Fibroblast of villous mesenchyme (primary cell): ENCODE measurements at regions not wholly inside any gene's neighbourhood (a gene's known extent, or its start where the extent isn't known, plus 50 kb on each side); places are given as distances from the start of the nearest gene placed in this dataset. TPM values are rescaled to one million over a fixed set of nuclear protein-coding genes. Genes with fewer than 3 reads are reported as not detected.

Source experiments
- DNase-seq: peaks from one replicate; pipeline ENCODE4 v3.0.0-alpha.2; 2010; ENCODE audit warnings: low read depth
- H3K4me3 ChIP-seq: 2 replicates; pipeline ENCODE4 v1.5.1; 2011; ENCODE audit warnings: low read depth, mild to moderate bottlenecking, low read length
- small RNA-seq: library from RNA; depleted of rRNA; stranded (forward); fragments of <200 nt; gene quantifications from one replicate; pipeline ENCODE3, GENCODE V24; 2012
- TF ChIP-seq, protein P1 (sequence below): IDR thresholded peaks from 2 replicates; pipeline ENCODE4 v1.5.1; 2012; ENCODE audit warnings: low read depth, mild to moderate bottlenecking, low read length; ENCODE audit not compliant: insufficient read depth

DNA sequence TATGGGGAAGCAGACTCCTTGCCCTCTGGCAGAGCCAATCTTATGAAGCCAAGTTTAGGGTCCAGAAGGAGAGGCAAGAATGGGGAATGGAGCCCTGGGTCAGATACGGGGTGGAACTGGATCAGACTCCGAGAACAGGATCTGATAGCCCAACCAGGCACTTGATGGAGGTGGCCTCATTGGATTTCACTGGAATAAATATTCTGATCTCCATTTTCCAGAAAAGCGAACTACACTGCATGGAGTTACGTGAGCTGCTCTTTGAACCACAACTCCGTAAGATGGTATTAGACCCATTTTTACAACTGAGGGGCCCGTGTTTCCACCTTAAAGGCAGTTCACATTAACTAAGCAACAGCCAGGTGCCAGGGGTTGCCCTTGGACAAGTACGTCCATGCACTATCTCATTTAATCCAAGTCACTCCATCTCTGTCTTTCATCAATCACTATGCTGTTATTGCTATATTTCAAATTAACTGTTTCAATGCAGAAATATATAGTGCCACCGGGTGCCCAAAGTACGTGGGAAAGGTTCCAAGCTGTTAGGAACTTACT, 155.2 kb downstream of the BCL11B start:
- TF ChIP-seq, protein P1, sequence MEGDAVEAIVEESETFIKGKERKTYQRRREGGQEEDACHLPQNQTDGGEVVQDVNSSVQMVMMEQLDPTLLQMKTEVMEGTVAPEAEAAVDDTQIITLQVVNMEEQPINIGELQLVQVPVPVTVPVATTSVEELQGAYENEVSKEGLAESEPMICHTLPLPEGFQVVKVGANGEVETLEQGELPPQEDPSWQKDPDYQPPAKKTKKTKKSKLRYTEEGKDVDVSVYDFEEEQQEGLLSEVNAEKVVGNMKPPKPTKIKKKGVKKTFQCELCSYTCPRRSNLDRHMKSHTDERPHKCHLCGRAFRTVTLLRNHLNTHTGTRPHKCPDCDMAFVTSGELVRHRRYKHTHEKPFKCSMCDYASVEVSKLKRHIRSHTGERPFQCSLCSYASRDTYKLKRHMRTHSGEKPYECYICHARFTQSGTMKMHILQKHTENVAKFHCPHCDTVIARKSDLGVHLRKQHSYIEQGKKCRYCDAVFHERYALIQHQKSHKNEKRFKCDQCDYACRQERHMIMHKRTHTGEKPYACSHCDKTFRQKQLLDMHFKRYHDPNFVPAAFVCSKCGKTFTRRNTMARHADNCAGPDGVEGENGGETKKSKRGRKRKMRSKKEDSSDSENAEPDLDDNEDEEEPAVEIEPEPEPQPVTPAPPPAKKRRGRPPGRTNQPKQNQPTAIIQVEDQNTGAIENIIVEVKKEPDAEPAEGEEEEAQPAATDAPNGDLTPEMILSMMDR, result no peak
- no peak for DNase-seq
- H3K4me3 ChIP-seq, result no peak overlapping the region

DNA sequence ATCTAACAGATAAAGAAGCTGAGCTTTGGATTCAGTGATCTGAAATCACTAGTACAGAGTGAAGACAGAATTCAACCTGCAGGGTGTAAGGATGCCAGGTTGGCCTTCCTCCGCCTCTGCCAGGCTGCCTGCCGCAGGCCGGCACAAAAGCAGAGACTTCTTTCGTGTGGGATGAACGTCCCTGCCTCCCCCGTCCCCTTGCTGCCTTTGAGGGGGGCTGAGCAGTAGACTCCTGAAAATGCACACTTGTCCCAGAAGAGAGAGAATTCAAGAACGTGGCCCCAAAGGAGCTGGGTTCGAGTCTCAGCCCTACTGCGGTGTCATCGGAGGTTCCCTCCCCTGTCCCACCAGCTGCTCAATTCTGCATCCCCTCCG, 154.3 kb downstream of the BCL11B start:
- TF ChIP-seq, protein P1, result no peak
- DNase-seq, result no peak
- H3K4me3 ChIP-seq, result no peak overlapping the region

DNA sequence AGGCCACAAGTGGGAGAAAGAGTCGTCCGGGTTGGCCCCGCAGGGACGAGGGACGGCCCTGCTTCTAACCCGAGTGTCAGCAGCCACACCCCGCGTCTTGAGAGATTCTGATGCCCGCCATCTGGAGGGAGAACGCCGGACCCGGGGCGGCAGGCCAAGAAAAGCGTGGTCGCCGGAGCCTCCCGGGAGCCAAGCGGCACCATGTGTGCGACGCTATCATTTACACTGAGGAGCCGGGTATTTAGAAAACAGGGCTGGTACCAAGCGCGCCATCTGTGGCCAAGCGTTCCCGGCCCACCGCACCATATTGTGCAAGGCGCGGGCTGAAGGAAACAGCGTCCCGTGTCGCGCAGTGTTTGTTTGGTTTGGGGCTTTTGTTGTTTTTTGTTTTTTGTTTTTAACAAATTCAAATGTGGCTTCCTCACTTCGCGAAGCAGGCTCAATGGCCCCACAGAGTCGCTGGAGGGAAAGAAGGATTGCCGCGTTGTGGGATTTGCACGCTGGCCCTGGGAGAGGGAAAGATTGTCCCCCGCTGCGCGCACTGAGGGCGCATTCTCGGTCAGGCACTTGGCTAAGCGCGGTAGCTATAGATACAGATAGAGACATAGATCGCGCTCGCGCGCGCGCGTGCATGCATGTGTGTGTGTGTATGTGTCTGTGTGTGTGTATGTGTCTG, 153.8 kb downstream of the BCL11B start:
- DNase-seq, result no peak
- TF ChIP-seq, protein P1, result no peak

DNA sequence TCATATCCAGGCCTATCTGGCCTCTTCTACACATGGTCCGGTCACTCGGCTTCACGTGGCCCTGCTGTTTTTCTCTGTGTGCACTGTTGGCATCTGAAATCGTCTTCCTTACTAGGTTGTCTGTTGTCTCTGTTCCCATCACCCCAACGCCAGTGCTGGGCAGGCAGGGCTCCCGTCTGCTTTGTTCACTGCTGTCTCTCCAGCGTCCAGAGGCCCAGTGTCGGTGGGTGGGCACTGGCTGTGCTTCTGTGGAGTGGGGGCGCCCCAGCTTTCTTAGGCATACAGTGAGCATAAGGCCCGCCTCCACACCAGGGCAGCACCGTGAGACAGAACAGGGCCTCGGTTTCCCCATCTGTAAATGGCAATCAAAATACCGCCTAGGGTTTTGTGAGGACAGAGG, 153.1 kb downstream of the BCL11B start:
- no peak for DNase-seq
- no peak overlapping the region for H3K4me3 ChIP-seq
- TF ChIP-seq, protein P1, result no peak

More for the DNA sequence above, 153.8 kb downstream of the BCL11B start:
- H3K4me3 ChIP-seq, result no peak overlapping the region

Small RNA genes in the stretch of these regions (small RNA-seq; reads per million reads assigned to genes)
- gene AL162151.2 (0.28 reads per million), gene RN7SL714P (not detected)
